ENCODE measurements at regions not wholly inside any gene's neighbourhood (a gene's known extent, or its start where the extent isn't known, plus 50 kb on each side); places are given as distances from the start of the nearest gene placed in this dataset.

DNA sequence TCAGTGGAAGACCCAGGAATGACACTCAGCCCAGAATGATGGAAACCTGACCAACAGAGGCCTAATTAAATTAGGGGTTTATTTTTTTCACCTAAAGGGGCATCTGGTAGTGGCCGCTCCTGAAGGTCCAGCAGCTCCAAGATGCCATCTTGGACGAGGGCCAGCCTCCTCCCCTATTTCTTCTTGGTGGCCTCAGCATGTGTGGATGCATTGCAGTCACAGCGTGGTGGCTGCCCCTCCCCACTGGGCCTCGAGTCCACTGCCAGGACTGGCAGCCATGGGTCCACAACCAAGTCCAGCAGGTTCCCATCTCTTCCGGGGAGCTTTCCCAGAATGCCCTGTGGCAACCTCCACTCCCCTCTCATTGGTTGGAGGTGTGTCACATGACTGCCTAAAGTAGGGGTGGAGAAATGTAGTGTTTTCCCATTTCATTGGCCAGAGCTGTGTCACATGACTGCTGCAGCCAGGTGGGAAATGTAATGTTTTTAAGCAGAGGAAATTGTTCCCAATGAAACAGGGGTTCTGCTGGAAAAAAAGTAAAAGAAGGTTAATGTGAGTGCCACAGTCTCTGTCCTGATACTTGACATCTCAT lies 628.2 kb downstream of the PTPRU start:
- FAIRE-seq (no peak), DNase-seq (ENCODE audit: insufficient read length, low spot score) (no peak)
- TF ChIP-seq, protein P1, sequence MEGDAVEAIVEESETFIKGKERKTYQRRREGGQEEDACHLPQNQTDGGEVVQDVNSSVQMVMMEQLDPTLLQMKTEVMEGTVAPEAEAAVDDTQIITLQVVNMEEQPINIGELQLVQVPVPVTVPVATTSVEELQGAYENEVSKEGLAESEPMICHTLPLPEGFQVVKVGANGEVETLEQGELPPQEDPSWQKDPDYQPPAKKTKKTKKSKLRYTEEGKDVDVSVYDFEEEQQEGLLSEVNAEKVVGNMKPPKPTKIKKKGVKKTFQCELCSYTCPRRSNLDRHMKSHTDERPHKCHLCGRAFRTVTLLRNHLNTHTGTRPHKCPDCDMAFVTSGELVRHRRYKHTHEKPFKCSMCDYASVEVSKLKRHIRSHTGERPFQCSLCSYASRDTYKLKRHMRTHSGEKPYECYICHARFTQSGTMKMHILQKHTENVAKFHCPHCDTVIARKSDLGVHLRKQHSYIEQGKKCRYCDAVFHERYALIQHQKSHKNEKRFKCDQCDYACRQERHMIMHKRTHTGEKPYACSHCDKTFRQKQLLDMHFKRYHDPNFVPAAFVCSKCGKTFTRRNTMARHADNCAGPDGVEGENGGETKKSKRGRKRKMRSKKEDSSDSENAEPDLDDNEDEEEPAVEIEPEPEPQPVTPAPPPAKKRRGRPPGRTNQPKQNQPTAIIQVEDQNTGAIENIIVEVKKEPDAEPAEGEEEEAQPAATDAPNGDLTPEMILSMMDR (IDR thresholded peaks at IDR 0.05; ENCODE audit: insufficient read depth, missing control alignments): no peak

DNA sequence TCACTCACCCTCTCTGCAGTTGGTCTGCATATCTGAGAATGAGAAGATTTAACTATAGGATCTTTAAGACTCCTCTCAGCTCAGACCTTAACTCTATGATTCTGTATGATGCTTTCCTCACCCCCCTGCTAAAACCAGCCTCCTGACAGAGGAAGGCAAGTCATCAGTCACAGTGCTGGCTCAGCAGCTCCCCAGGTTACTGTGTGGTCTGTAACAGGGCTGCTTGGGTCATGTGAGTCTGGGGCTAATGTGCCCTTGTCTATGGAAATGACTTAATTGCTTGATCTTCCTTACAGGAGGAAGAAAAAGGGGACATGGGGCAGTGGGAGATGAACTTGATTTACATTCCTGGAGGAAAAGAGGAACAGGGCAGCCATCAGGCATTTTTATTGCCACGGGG lies 625.6 kb downstream of the PTPRU start:
- FAIRE-seq: no peak
- TF ChIP-seq, protein P1 (IDR thresholded peaks at IDR 0.05; ENCODE audit: insufficient read depth, missing control alignments): no peak
- no peak for DNase-seq (ENCODE audit: insufficient read length, low spot score)

DNA sequence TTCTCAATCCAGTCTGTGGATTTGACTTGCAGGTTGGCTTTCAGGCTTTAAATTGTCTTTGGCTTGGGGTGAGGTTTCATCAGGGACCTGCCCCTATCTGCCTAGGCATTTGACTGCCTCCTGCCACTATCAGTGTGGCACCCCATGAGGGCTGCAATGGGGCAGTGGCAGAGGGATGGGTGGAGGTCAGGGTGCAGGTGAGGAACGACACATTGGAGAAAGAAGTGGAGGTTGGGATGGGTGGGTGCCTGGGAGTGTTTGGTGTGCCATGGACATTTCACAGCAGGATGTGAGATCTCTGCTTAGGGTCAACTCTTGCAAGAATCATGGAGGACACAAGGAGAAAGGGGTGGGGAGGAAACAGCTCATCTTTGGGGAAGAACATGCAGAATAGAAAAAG lies 625.1 kb downstream of the PTPRU start:
- FAIRE-seq (no peak), DNase-seq (ENCODE audit: insufficient read length, low spot score) (no peak)
- TF ChIP-seq, protein P1 (IDR thresholded peaks at IDR 0.05; ENCODE audit: insufficient read depth, missing control alignments): no peak

DNA sequence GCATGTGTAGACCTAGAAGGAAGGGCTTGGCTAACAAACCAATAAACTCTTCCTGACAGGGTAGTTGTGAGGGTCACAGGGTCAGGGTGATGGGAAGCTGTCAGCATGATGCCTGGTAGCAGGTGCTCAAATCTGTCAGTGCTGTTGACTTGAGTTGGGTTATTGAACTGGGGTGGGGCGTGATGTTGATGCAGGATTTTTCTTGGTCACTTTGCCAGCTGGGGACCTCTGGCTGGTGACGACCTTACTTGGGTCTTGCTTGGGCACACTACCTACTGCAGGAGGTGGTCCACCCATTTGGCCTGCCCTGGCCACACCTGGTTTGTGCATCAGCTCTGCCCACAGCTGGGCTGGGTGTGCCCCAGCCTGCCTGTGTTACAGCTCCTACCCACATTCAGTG lies 624.4 kb downstream of the PTPRU start:
- TF ChIP-seq, protein P1 (IDR thresholded peaks at IDR 0.05; ENCODE audit: insufficient read depth, missing control alignments): no peak
- DNase-seq (ENCODE audit: insufficient read length, low spot score) (no peak), FAIRE-seq (no peak)

DNA sequence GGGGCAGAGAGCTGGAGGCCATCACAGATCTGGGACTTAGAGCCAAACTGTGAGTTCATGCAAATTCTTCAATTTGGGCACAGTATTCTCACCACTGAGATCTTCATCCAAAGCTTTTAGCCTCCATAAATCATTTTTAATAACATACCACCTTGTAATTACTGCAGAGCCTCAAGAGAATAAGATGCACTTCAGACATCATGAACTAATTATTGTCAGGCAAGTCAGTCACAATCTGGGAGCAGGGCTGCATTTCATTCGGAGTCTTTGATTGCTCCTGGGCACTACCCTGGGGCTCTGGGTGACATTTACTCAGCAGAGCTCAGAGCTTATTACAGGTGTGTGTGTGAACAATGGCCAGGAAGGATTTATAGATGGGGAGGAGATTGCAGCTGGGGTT lies 623.7 kb downstream of the PTPRU start:
- FAIRE-seq (no peak), DNase-seq (ENCODE audit: insufficient read length, low spot score) (no peak)
- TF ChIP-seq, protein P1 (IDR thresholded peaks at IDR 0.05; ENCODE audit: insufficient read depth, missing control alignments): no peak

DNA sequence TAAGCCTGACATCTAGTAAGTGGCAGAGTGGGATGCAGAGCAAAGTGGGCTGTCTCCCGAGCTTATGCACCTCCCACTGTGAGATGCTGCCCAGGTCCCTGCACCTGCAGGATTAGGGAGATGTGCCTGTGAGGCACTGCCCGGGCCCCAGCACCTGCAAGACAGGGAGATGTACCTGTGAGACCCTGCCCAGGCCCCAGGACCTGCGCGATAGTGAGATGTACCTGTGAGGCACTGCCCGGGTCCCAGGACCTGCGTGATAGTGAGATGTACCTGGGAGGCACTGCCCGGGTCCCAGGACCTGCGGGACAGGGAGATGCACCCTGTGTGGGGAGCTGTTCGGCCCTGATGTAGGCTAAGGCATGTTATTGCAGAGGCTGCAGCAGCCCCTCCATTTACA lies 622.8 kb downstream of the PTPRU start:
- TF ChIP-seq, protein P1 (IDR thresholded peaks at IDR 0.05; ENCODE audit: insufficient read depth, missing control alignments): no peak
- DNase-seq (ENCODE audit: insufficient read length, low spot score): no peak
- FAIRE-seq: no peak

DNA sequence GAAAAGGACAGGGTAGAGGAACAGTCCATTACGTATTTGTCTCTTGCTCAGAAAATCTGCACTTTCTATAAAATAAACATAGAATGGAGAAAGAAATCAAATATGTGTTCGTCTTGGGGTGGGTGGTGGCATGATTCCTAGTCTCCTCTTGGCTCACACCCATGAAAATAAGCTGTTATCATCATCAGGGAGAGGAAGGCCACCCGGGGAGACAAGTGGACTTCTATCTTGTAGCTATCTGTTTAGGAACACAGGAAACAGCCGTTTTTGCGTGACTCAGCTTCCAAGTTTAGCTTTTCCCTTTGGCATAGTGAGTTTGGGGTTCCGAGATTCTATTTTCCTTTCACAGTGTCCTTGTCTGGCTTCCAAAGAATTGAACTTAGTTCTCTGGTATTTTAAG lies 622.3 kb downstream of the PTPRU start:
- no peak for FAIRE-seq
- TF ChIP-seq, protein P1 (IDR thresholded peaks at IDR 0.05; ENCODE audit: insufficient read depth, missing control alignments): no peak
- no peak for DNase-seq (ENCODE audit: insufficient read length, low spot score)

Data from D721Med (cell line).